Hematopoietic multipotent progenitor cell (in vitro differentiated cells): ENCODE measurements at regions not wholly inside any gene's neighbourhood (a gene's known extent, or its start where the extent isn't known, plus 50 kb on each side); places are given as distances from the start of the nearest gene placed in this dataset.

Experiments
- DNase-seq, 3 donors: peaks; one replicate each; pipeline ENCODE4 v3.0.0-alpha.2; 2011 to 2015; ENCODE audit warnings: low read depth in 2 of 3, low spot score in 2 of 3

- no peak for DNase-seq
These were observed 428.3 kb downstream of the ZEB2 start for GRCh38 chr2:144091622-144092021.

DNA sequence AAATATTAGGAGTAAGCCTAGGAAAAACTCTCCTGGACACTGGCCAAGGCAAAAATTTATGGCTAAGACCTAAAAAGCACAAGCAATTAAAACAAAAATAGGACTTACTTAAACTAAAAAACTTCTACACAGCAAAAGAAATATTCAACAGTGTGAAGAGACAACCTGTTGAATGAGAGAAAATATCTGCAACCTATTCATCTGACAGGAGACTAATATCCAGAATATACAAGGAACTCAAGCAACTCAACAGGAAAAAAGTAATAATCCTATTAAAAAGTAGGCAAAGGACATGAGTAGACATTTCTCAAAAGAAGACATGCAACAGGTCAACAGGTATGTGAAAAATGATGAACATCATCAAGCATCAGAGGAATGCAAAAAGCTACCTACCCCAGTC lies 431.1 kb downstream of the ZEB2 start:
- no peak for DNase-seq

DNA sequence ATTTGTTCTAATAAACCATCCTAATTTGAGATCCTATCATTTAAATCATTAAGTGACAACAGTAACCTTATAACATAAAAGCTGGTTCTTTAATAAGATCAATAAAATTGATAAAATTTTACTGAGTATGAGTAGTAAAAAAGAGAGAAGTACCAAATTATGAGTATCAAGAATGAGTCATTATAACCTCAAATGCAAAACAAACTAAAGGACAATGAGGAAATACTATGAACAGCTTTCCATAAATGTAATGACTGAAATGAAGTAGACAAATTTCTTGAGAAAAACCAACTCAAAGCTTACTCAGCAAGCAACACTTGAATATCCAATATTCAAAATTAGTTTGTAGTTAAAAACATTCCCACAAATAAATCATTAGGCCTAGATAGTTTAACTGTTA lies 433.0 kb downstream of the ZEB2 start:
- no peak for DNase-seq

- no peak for DNase-seq
These were observed 434.9 kb downstream of the ZEB2 start for GRCh38 chr2:144085016-144085415.

GRCh38 chr2:144084114-144084661 lies 435.7 kb downstream of the ZEB2 start:
- no peak for DNase-seq

DNA sequence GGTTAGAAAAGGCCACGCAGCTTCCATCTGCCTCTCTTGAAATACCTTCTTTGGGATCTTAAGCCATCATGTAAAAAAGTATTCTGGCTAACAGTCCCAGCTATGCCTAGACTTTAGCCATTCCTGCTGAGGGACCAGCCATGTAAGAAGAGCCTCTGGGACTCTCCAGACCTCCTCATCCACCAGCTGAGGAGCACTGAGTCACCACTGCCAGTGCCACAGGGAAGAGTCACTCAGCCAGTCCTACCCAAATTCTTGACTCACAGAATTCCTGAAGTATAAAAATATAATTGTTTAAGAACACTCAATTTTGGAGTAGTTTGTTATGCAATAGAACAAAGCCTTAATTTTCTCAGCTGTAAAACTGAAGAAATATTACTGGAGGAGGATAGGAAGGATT lies 436.7 kb downstream of the ZEB2 start:
- DNase-seq = no peak

GRCh38 chr2:144082777-144083176 lies 437.1 kb downstream of the ZEB2 start:
- no peak for DNase-seq

- DNase-seq = no peak
These were observed 437.6 kb downstream of the ZEB2 start for GRCh38 chr2:144082327-144082726.

DNA sequence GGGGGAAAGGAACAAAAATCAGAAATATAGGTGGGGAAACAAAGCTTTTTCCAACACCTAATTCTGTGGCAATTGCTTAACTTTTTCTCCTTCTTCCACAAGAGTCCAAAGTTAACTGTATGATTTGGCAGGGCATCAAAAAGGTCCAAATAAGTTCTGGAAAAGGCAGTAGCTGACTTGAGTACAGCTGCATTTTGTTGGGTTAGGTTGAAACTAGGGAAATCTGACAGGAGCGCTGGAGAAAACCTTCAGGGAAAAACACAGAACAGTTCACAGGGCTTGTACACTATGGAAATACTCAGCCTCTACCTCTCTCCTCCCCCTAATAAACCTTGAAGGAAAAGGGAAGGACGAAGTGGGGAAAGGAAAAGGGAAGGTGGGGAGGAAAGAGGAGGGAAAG lies 438.6 kb downstream of the ZEB2 start:
- no peak for DNase-seq

GRCh38 chr2:144079803-144080202 lies 440.1 kb downstream of the ZEB2 start:
- DNase-seq = no peak

GRCh38 chr2:144078802-144079724 lies 440.9 kb downstream of the ZEB2 start:
- no peak for DNase-seq

GRCh38 chr2:144078106-144078505 lies 441.8 kb downstream of the ZEB2 start:
- DNase-seq = no peak

DNA sequence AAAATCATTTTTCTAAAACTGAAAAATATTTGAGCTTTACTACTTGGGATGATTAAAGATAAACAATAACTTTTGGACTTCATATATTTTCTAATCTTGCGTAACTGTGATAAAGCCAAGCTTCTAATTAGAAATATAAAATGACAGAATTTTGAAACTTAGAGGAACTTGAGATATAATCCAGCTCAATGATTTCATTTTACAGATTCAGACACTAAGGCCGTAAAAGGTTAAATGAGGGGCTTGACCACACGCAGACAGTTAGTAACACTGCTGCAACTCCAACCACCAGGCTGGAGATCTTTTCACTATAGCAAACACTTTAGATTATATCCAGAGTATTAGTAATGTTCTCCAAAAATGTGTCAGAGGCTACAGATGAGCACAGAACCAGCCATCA lies 445.5 kb downstream of the ZEB2 start:
- no peak for DNase-seq

- no peak for DNase-seq
These were observed 448.5 kb downstream of the ZEB2 start for GRCh38 chr2:144071461-144071860.

GRCh38 chr2:144067506-144067905 lies 452.4 kb downstream of the ZEB2 start:
- no peak for DNase-seq

DNA sequence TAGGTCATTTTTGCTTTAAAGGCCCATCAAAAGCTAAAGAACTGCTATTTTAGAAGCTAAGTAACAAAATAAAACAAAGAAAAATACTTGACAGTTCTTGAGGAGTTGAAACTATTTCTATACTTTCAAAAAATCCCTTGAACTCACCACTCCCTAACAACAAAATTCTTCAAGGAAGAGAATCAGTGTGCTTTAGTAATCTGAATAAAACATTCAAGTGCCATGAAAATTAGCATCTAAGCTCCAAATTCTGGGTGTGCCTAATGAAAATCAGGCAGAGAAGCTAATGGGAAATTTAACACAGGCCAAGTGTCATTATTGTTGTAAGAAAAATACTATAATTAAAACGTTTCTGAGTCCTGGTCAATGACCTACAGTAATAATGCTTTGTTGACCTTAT lies 456.3 kb downstream of the ZEB2 start:
- DNase-seq = no peak

- DNase-seq = no peak
These were observed 465.0 kb downstream of the ZEB2 start for GRCh38 chr2:144054911-144055310.

- DNase-seq = no peak
These were observed 467.8 kb downstream of the ZEB2 start for GRCh38 chr2:144052083-144052482.

- no peak for DNase-seq
These were observed 470.8 kb downstream of the ZEB2 start for GRCh38 chr2:144049137-144049536.

- no peak for DNase-seq
These were observed 471.3 kb downstream of the ZEB2 start for GRCh38 chr2:144048631-144049060.

- no peak for DNase-seq
These were observed 477.2 kb downstream of the ZEB2 start for GRCh38 chr2:144042751-144043150.

- DNase-seq = no peak
These were observed 478.3 kb downstream of the ZEB2 start for GRCh38 chr2:144041612-144042011.
